H9 (cell line): ENCODE measurements at regions not wholly inside any gene's neighbourhood (a gene's known extent, or its start where the extent isn't known, plus 50 kb on each side); places are given as distances from the start of the nearest gene placed in this dataset.
"Not testable (repeated sequence)": the region's sequence is repeated elsewhere in the genome, so short reads cannot be mapped to it uniquely, and the experiment has no call there.

Experiments
- DNase-seq: peaks from one replicate; pipeline ENCODE4 v3.0.0-alpha.2; 2017
- H2AFZ ChIP-seq: one replicate; pipeline ENCODE4 v1.6.1; 2013; ENCODE audit warnings: mild to moderate bottlenecking, low read length, control low read depth, moderate library complexity
- H2AK5ac ChIP-seq: 2 replicates; pipeline ENCODE4 v1.6.1; 2013; ENCODE audit warnings: low read length, control low read depth, mixed read lengths; ENCODE audit not compliant: insufficient read length
- H2BK120ac ChIP-seq: one replicate; pipeline ENCODE4 v1.6.1; 2013; ENCODE audit warnings: low read depth, mild to moderate bottlenecking, low read length, control low read depth, inconsistent platforms; ENCODE audit not compliant: poor library complexity, severe bottlenecking
- H2BK12ac ChIP-seq: 2 replicates; pipeline ENCODE4 v1.6.1; 2013; ENCODE audit warnings: low read length, control low read depth, mixed read lengths, low read depth; ENCODE audit not compliant: insufficient read length
- H2BK15ac ChIP-seq: 2 replicates; pipeline ENCODE4 v1.6.1; 2013; ENCODE audit warnings: low read depth, low read length, control low read depth
- H2BK20ac ChIP-seq: one replicate; pipeline ENCODE4 v1.6.1; 2013; ENCODE audit warnings: low read depth, mild to moderate bottlenecking, low read length, control low read depth, inconsistent platforms; ENCODE audit not compliant: poor library complexity, severe bottlenecking
- H2BK5ac ChIP-seq: 2 replicates; pipeline ENCODE4 v1.6.1; 2013; ENCODE audit warnings: low read length, control low read depth, mixed read lengths; ENCODE audit not compliant: insufficient read length
- H3K14ac ChIP-seq: 2 replicates; pipeline ENCODE4 v1.6.1; 2013; ENCODE audit warnings: low read length, control low read depth; ENCODE audit not compliant: insufficient read depth
- H3K18ac ChIP-seq: 2 replicates; pipeline ENCODE4 v1.6.1; 2013; ENCODE audit warnings: low read depth, mild to moderate bottlenecking, mixed read lengths, low read length, control low read depth; ENCODE audit not compliant: insufficient read length
- H3K23ac ChIP-seq: 2 replicates; pipeline ENCODE4 v1.6.1; 2013; ENCODE audit warnings: low read length, control low read depth, mixed read lengths, low read depth; ENCODE audit not compliant: insufficient read length
- H3K23me2 ChIP-seq: 2 replicates; pipeline ENCODE4 v1.6.1; 2013; ENCODE audit warnings: low read depth, mild to moderate bottlenecking, mixed read lengths, low read length, control low read depth; ENCODE audit not compliant: insufficient read length, poor library complexity, severe bottlenecking
- H3K27ac ChIP-seq: 2 replicates; pipeline ENCODE4 v1.5.1; 2013; ENCODE audit warnings: low read length, control low read depth, mixed read lengths, low read depth; ENCODE audit not compliant: insufficient read length
- H3K27me3 ChIP-seq: 2 replicates; pipeline ENCODE4 v1.6.1; 2013; ENCODE audit warnings: low read length, control low read depth, inconsistent platforms; ENCODE audit not compliant: insufficient read depth
- H3K4ac ChIP-seq: 2 replicates; pipeline ENCODE4 v1.6.1; 2013; ENCODE audit warnings: low read depth, mild to moderate bottlenecking, control low read depth, inconsistent platforms, low read length, moderate library complexity
- H3K4me1 ChIP-seq: 2 replicates; pipeline ENCODE4 v1.6.1; 2013; ENCODE audit warnings: low read length, control low read depth, inconsistent platforms; ENCODE audit not compliant: insufficient read depth
- H3K4me2 ChIP-seq: 2 replicates; pipeline ENCODE4 v1.6.1; 2013; ENCODE audit warnings: low read length, control low read depth, mixed read lengths; ENCODE audit not compliant: insufficient read length, insufficient read depth
- H3K56ac ChIP-seq: 2 replicates; pipeline ENCODE4 v1.6.1; 2013; ENCODE audit warnings: low read depth, mild to moderate bottlenecking, mixed read lengths, low read length, control low read depth; ENCODE audit not compliant: insufficient read length
- H3K79me1 ChIP-seq: 2 replicates; pipeline ENCODE4 v1.6.1; 2013; ENCODE audit warnings: low read depth, mild to moderate bottlenecking, moderate library complexity, low read length, control low read depth, inconsistent platforms; ENCODE audit not compliant: insufficient read depth, poor library complexity, severe bottlenecking
- H3K79me2 ChIP-seq: 2 replicates; pipeline ENCODE4 v1.6.1; 2013; ENCODE audit warnings: low read length, control low read depth, inconsistent platforms; ENCODE audit not compliant: insufficient read depth
- H3K9ac ChIP-seq: 2 replicates; pipeline ENCODE4 v1.6.1; 2013; ENCODE audit warnings: low read length, control low read depth, mixed read lengths; ENCODE audit not compliant: insufficient read length; ENCODE audit errors: extremely low read depth
- H3K9me3 ChIP-seq: one replicate; pipeline ENCODE4 v1.6.1; 2013; ENCODE audit warnings: low read depth, low read length, inconsistent platforms; ENCODE audit not compliant: control insufficient read depth
- H3T11ph ChIP-seq: one replicate; pipeline ENCODE4 v1.6.1; 2013; ENCODE audit warnings: mild to moderate bottlenecking, low read length, control low read depth, inconsistent platforms
- H4K20me1 ChIP-seq: one replicate; pipeline ENCODE4 v1.6.1; 2013; ENCODE audit not compliant: control insufficient read depth, insufficient read length, insufficient read depth
- H4K5ac ChIP-seq: 2 replicates; pipeline ENCODE4 v1.6.1; 2013; ENCODE audit warnings: low read depth, mild to moderate bottlenecking, mixed read lengths, low read length, control low read depth; ENCODE audit not compliant: insufficient read length
- H4K8ac ChIP-seq: replicated peaks from 2 replicates; pipeline ENCODE4 v1.6.1; 2013; ENCODE audit warnings: low read length, control low read depth, mixed read lengths, low read depth; ENCODE audit not compliant: insufficient read length
- H4K91ac ChIP-seq: 2 replicates; pipeline ENCODE4 v1.6.1; 2013; ENCODE audit warnings: low read depth, mild to moderate bottlenecking, moderate library complexity, mixed read lengths, low read length, control low read depth; ENCODE audit not compliant: insufficient read length
- H3K27ac Mint-ChIP-seq, 3 experiments: 2 replicates in 2 of 3; 3 replicates in 1 of 3; pipeline ENCODE4 v1.8.0; 2020 to 2021; ENCODE audit warnings: mixed read lengths in 3 of 3, mild to moderate bottlenecking in 1 of 3, moderate library complexity in 1 of 3
- H3K27me3 Mint-ChIP-seq: 2 replicates; pipeline ENCODE4 v1.8.0; 2021; ENCODE audit warnings: low read depth, mild to moderate bottlenecking, moderate library complexity, mixed read lengths
- H3K36me3 Mint-ChIP-seq, 3 experiments: 2 replicates in 2 of 3; 3 replicates in 1 of 3; pipeline ENCODE4 v1.8.0; 2020 to 2021; ENCODE audit warnings: low read depth in 3 of 3, mixed read lengths in 3 of 3; ENCODE audit not compliant: insufficient read depth in 1 of 3
- H3K4me1 Mint-ChIP-seq, 2 experiments: 2 replicates each; pipeline ENCODE4 v1.8.0; 2020; ENCODE audit warnings: mixed read lengths in 2 of 2
- H3K4me3 Mint-ChIP-seq, 2 experiments: 2 replicates in 1 of 2; 3 replicates in 1 of 2; pipeline ENCODE4 v1.8.0; 2020 to 2021; ENCODE audit warnings: mild to moderate bottlenecking in 2 of 2, mixed read lengths in 2 of 2, moderate library complexity in 1 of 2
- H3K9me3 Mint-ChIP-seq, 2 experiments: 2 replicates in 1 of 2; 3 replicates in 1 of 2; pipeline ENCODE4 v1.8.0; 2020; ENCODE audit warnings: mild to moderate bottlenecking in 2 of 2, mixed read lengths in 2 of 2, moderate library complexity in 1 of 2
- WGBS: extraction: QIAGEN DNeasy Blood & Tissue Kit; methylation state at CpG from one replicate; pipeline ENCODE4 v1.1.7; 2013; ENCODE audit warnings: missing lambda C conversion rate, low lambda C conversion rate, mixed read lengths; ENCODE audit not compliant: insufficient read length; ENCODE audit errors: extremely low coverage; 5-methylcytosine and 5-hydroxymethylcytosine counted together

GRCh38 chr21:9034491-9035200 lies 1486.7 kb upstream of the TPTE start:
- not testable (repeated sequence) for H3K36me3 Mint-ChIP-seq, H2BK20ac ChIP-seq, H3K4me2 ChIP-seq, H3K4me3 Mint-ChIP-seq, H4K91ac ChIP-seq, DNase-seq, H4K5ac ChIP-seq, H3K27ac Mint-ChIP-seq, H3K14ac ChIP-seq, H2AK5ac ChIP-seq, H2BK5ac ChIP-seq, H3K4me1 Mint-ChIP-seq, H3K4me1 ChIP-seq, H3K9ac ChIP-seq, H3K23ac ChIP-seq, H4K20me1 ChIP-seq, H3K18ac ChIP-seq, H3K27me3 ChIP-seq, H4K8ac ChIP-seq, H3K23me2 ChIP-seq, H3K27ac ChIP-seq, H3K56ac ChIP-seq, H2BK15ac ChIP-seq, H3K9me3 ChIP-seq, H2AFZ ChIP-seq, H2BK120ac ChIP-seq, H3T11ph ChIP-seq, H3K4ac ChIP-seq, H3K79me1 ChIP-seq, H2BK12ac ChIP-seq, H3K79me2 ChIP-seq, H3K27me3 Mint-ChIP-seq
- no CpG with 5 or more reads among the region's 8 CpGs for WGBS
- H3K9me3 Mint-ChIP-seq: peaks cover 19 to 21% of the 10 kb centered on the region in 2 experiments

GRCh38 chr21:9035225-9035624 lies 1486.2 kb upstream of the TPTE start:
- not testable (repeated sequence) for H3K23ac ChIP-seq, H3K14ac ChIP-seq, H3K4me1 ChIP-seq, H3K79me2 ChIP-seq, H2BK20ac ChIP-seq, H3K27me3 Mint-ChIP-seq, H3K4me2 ChIP-seq, H3K9ac ChIP-seq, H4K20me1 ChIP-seq, H4K8ac ChIP-seq, H3K27ac ChIP-seq, H3K79me1 ChIP-seq, H4K5ac ChIP-seq, H2BK12ac ChIP-seq, H3T11ph ChIP-seq, DNase-seq, H2BK15ac ChIP-seq, H3K4me3 Mint-ChIP-seq, H2BK120ac ChIP-seq, H3K27ac Mint-ChIP-seq, H3K9me3 ChIP-seq, H3K23me2 ChIP-seq, H3K27me3 ChIP-seq, H2BK5ac ChIP-seq, H3K4me1 Mint-ChIP-seq, H3K56ac ChIP-seq, H4K91ac ChIP-seq, H3K36me3 Mint-ChIP-seq, H2AK5ac ChIP-seq, H3K18ac ChIP-seq, H3K4ac ChIP-seq, H2AFZ ChIP-seq
- no CpG with 5 or more reads among the region's 1 CpG for whole genome bisulfite sequencing
- H3K9me3 Mint-ChIP-seq: peaks cover 22 to 24% of the 10 kb centered on the region in 2 experiments
